ENCODE measurements at regions not wholly inside any gene's neighbourhood (a gene's known extent, or its start where the extent isn't known, plus 50 kb on each side); places are given as distances from the start of the nearest gene placed in this dataset.

DNA sequence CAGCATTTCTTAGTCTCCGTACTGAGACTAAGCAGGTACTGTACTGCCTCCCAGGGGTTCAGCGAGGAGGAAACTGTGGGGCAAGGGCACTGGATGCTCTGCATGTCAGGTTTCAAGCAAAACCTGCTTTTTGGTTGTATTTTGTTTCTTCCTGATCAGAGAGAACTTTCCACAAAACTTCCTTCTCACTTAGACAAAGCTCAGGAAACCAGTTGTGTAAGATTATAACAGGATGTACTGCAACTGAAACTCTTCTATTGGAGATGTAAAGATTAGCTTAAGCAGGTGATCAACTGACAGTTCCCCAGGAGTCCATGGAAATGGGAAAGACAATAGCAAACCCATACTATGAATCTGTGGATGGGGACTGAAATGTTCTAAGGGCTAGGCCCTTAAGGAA lies 67.3 kb downstream of the PLCE1 start:
- TF ChIP-seq, protein P1, sequence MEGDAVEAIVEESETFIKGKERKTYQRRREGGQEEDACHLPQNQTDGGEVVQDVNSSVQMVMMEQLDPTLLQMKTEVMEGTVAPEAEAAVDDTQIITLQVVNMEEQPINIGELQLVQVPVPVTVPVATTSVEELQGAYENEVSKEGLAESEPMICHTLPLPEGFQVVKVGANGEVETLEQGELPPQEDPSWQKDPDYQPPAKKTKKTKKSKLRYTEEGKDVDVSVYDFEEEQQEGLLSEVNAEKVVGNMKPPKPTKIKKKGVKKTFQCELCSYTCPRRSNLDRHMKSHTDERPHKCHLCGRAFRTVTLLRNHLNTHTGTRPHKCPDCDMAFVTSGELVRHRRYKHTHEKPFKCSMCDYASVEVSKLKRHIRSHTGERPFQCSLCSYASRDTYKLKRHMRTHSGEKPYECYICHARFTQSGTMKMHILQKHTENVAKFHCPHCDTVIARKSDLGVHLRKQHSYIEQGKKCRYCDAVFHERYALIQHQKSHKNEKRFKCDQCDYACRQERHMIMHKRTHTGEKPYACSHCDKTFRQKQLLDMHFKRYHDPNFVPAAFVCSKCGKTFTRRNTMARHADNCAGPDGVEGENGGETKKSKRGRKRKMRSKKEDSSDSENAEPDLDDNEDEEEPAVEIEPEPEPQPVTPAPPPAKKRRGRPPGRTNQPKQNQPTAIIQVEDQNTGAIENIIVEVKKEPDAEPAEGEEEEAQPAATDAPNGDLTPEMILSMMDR (IDR thresholded peaks at IDR 0.05): no peak
- TF ChIP-seq EP300 (IDR thresholded peaks at IDR 0.05) (no peak), POLR2A (IDR thresholded peaks at IDR 0.05) (no peak)
